GM18505 (cell line): ENCODE measurements at regions not wholly inside any gene's neighbourhood (a gene's known extent, or its start where the extent isn't known, plus 50 kb on each side); places are given as distances from the start of the nearest gene placed in this dataset.

ENCODE experiments used
- ATAC-seq: cut with Tn5 transposase; IDR thresholded peaks from one replicate; pipeline ENCODE4 v1.9.1; 2021; ENCODE audit not compliant: unreplicated experiment
- POLR2A ChIP-seq: IDR thresholded peaks from 4 replicates; pipeline ENCODE4 v1.6.1; 2011; ENCODE audit warnings: borderline replicate concordance; ENCODE audit not compliant: insufficient read depth, insufficient read length; ENCODE audit errors: extremely low read depth

GRCh38 chr2:140023291-140023690, 1243.1 kb upstream of the NXPH2 start:
- no peak for ATAC-seq
- no peak for TF ChIP-seq POLR2A

DNA sequence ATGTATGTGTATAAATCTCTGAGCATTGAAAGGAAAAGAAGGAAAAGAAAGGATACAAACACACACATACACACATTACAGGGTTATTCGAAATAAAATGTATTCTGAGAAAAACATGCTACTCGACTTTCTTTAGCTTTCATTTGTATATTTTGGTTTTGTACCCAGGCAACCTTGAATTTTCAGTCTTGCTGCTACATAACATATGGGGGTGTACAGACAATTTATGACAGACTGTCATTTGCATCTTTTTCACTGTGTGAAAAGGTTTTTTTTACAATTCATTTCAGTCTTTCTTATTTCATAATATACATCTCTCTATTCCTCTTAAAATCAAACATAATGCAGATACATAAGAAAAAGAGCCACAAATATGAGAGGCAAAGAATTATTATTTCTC, 1238.4 kb upstream of the NXPH2 start:
- TF ChIP-seq POLR2A = no peak
- no peak for ATAC-seq

- no peak for ATAC-seq
- no peak for TF ChIP-seq POLR2A
Measured at GRCh38 chr2:140014204-140014546, 1234.0 kb upstream of the NXPH2 start.

DNA sequence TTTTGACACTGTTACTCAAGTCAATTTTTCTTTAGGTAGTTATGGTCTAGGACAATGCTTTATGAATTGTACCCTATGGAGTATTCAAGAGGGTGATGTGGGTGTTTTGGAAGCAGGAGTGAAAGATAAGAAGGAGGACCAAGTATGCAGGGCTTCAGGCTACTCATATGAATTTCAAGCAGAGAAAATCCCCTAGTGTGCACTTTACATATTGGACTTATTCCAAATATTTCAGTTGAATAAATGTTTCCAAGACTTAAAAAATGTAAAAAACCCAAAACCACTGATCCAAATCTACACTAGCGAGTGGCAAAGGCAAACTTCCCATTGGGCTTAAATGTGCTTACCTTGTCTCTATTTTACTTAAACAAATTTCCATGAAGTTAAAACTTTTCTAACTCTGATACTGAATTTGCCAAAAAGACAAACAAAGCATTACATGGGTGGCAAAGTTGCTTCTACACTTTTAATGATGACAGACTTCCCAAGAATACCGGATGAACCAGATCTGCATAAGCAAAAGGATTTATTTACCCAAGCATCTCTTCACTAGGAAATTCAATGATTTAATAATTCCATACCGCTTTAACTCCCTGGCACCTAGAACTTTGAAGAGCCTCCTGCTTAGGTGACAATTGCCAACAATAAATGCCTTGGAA, 1233.5 kb upstream of the NXPH2 start:
- no peak for TF ChIP-seq POLR2A
- no peak for ATAC-seq

- no peak for ATAC-seq
- no peak for TF ChIP-seq POLR2A
Measured at GRCh38 chr2:140011287-140011686, 1231.1 kb upstream of the NXPH2 start.

GRCh38 chr2:140002110-140002509, 1221.9 kb upstream of the NXPH2 start:
- no peak for TF ChIP-seq POLR2A
- no peak for ATAC-seq

DNA sequence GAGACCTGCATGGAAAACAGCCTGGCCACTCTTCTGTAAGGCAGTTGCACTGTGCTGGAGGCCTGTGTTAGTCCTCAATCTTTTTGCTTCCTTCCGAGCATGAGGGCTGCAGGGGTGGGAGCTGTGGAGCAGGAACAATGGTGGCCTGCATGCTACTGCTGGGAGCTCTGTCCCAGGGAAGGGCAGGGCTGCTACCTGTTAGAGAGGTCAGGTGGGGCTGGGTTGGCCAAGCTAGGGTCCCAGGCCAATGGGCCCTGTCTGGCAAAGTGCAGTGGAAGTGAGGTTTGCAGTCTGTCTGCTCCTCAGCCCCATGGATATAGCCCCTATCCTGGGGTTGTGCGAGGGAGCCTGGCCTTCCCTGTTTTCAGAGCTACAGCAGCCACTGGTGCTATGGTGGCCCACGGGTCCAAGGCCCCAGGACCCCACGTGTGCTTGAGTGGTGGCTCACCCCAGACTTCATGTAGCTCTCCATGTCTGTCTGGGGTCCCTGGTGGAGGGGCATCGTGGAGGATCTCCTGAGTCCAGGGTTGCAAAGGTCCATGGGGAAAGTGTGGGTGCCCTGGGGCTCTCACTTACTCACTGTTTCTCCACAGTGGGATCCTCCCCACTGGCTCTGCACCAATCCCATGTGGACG, 1212.6 kb upstream of the NXPH2 start:
- TF ChIP-seq POLR2A = no peak
- ATAC-seq = no peak

DNA sequence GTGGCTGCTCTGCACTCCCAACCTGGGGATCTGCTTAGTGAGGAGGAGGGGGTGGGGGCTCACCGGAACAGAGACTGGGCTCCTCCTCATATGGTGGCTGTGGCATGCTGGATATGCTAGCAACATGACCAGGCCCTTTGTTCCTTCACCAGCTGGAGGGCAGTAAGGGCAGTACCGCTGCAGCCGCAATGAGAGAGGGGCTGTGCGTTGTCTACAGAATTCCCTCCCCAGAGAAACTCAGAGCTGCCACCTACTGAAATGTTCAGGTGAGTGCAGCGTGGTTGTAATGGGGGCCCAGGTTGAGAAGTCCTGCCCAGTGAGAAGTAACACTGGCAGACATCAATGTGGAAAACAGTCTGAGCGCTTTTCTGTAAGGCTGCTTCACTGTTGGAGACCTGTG, 1211.9 kb upstream of the NXPH2 start:
- TF ChIP-seq POLR2A = no peak
- ATAC-seq = no peak

DNA sequence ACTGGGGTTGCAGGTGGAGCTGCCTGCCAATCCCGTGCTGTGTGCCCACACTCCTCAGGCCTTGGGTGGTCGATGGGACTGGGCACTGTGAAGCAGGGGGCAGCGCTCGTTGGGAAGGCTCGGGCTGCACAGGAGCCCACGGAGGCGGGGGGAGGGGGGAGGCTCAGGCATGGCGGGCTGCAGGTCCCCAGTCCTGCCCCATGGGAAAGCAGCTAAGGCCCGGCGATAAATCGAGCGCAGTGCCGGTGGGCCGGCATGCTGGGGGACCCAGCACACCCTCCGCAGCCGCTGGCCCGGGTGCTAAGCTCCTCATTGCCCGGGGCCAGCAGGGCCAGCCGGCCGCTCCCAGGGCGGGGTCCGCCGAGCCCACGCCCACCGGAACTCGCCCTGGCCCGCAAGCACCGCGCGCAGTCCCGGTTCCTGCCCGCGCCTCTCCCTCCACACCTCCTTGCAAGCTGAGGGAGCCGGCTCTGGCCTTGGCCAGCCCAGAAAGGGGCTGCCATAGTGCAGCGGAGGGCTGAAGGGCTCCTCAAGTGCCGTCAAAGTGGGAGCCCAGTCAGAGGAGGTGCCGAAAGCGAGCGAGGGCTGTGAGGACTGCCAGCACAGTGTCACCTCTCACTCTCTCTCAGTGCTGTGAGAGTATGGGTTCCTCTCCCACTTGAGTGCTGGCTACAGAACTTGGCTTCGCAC, 1210.6 kb upstream of the NXPH2 start:
- no peak for TF ChIP-seq POLR2A
- no peak for ATAC-seq

DNA sequence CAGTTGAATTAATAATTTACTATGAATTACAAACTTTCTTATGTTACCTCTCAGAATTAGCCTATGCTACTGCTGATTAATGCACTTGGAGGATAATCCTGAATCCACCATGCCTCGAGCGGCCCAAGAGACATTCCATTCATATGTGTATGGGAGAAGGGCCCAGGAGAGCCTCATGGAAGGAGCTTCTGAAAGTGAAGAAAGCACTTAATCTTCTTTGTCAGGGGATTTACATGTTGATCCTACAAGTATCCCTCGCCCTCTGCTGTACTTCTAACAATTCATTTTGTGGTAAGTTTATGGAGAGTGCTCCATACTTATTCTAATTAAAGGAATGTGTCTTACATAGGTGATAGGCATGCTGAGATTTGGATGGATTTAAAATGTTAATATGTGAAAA, 1189.1 kb upstream of the NXPH2 start:
- ATAC-seq = no peak
- no peak for TF ChIP-seq POLR2A

DNA sequence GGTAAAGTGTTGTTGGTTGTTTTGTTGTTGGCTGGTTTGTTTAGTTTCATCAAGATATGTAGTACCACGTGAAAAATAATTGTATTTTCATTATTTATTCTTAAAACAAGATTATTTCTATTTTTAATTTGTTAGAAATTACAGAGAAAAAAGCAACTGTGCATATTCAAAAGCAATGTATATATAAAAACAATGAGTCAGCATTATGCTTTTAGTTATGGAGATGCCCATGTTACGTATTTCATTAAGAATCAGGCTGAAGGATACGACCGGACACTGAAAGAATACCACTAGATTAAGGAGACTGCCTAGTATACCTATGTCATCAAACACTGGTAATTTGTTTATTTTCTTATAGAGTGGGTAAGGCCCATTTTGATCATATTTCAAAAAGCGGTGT, 1188.4 kb upstream of the NXPH2 start:
- no peak for TF ChIP-seq POLR2A
- ATAC-seq = no peak

DNA sequence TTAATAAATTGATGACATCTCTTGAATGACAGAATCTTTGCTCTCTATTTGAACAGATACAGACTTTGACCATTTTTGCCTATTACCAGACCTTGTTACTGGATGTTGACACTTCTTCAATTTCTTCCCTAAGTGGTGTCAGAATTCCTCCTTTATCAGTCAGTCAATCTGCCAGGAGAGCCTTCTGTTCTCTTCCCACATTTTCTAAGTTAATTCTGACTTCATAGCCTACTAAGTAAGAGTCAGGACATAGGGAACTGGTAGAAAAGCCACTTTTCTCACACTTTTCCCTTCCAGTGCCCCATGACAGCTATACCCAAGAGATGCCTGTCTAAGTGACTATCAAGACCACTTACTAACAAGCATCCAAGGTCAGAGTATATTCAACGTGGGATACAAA, 1187.5 kb upstream of the NXPH2 start:
- no peak for ATAC-seq
- no peak for TF ChIP-seq POLR2A

- TF ChIP-seq POLR2A = no peak
- ATAC-seq = no peak
Measured at GRCh38 chr2:139964721-139965440, 1184.7 kb upstream of the NXPH2 start.
